ENCODE measurements at regions not wholly inside any gene's neighbourhood (a gene's known extent, or its start where the extent isn't known, plus 50 kb on each side); places are given as distances from the start of the nearest gene placed in this dataset.
"Not testable (repeated sequence)": the region's sequence is repeated elsewhere in the genome, so short reads cannot be mapped to it uniquely, and the experiment has no call there.

DNA sequence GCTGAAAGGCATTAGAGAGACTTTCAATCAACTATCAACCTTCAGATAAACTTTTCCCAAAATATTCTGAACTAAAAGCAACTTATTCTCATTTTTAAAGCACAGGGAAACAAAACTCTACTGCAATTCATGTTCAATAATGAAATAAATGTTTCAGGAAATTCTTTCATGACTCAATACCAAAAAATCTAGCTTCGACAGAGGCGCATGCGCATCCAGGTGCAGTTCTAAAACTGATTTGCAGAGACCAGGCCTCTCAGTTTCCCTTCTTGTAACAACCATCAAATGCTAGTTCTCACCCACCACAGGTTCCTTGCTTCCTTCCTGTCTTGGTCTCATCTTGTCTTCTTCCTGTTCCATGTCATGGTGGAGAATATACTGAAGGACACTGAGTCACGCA is 55.3 kb upstream of the NRBF2 start:
- DNase-seq, result no peak

DNA sequence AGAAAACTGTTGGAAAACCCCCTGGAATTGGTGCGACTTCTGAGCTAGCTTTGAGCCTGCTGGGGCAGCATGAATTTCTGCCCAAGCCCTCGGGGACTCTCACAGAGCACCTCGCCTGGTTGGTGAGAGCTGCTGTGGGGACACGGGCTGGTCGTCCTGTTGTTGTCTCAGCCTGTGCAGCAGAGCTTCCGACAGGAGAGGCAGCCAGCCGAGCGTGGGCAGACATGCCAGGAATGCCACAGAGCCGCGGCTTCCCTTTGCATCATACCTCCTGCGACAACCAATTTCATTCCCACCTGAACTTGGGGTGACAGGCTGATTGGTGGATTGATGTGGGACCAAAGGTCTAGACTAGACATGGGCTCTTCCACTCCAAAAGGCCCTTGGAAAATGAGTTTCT is 60.2 kb upstream of the NRBF2 start:
- no peak for DNase-seq

DNA sequence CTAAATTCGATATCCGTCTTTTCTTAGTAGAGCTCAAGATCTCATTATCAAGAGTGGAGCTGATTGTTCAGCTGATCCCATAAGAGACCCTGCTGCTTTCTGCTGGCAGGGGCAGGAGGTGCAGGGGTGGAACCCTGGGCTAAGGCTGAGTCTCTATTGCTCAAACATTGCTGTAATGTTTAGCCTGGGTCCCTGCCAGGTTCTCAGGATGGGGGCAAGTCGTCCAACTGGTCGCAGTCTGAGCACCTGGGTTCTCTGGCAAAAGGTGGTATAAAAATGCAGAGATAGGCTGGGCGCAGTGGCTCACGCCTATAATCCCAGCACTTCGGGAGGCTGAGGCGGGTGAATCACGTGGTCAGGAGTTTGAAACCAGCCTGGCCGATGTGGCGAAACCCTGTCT is 62.0 kb upstream of the NRBF2 start:
- no peak for DNase-seq

DNA sequence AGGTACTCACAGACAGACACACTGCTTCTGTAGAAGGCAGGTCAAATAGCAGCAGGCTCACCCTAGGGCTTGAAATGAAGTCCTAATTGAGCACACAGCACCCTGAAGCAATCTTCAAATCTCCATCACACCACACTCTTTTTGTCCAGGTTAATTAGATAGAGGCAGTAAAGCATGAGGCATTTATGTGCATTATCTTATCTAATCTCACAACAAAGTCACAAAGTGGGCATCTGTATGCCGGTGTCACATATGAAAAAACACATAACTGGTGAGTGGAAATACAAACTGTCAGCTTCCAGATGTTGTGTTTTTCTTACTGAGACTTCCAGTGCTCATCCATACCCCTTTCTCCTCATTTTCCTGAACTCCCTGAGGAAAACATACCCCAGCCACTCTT is 63.8 kb upstream of the NRBF2 start:
- no peak for DNase-seq

DNA sequence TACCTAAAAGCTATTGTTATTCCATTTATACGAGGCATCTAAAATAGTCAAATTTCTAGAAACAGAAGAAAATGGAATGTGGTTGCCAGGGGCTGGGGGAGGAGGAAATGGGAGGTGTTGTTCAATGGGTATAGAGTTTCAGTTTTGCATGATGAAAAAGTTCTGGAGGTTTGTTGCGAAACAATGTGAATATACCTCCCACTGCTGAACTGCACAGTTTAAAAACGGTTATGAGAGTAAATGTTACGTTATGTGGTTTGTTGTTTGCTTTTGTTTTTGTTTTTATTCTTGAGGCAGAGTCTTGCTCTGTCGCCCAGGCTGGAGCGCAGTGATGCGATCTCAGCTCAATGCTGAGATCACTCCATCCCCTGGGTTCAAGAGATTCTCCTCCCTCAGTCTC is 64.9 kb upstream of the NRBF2 start:
- DNase-seq, result no peak

DNA sequence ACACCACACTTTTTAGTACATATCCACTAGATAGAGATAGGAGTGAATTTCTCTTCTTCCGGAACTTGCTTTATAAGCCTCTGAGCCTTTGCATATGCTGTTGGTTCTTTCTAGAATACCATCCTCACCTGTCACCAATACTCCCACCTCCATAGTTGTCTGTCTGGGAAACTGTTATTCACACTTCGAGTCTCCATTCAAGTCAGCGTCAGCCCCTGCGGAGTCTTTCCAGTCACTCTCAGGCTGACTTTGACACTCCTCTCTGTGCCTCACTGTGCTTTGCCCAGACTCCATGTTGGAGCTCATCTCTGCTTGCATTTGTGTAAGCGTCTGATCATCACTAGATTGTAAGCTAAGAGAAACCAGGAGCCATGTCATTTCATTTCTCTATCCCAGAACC is 66.5 kb upstream of the NRBF2 start:
- DNase-seq, result no peak

GRCh38 chr10:63064706-63065105 is 68.4 kb upstream of the NRBF2 start:
- DNase-seq, result no peak

DNA sequence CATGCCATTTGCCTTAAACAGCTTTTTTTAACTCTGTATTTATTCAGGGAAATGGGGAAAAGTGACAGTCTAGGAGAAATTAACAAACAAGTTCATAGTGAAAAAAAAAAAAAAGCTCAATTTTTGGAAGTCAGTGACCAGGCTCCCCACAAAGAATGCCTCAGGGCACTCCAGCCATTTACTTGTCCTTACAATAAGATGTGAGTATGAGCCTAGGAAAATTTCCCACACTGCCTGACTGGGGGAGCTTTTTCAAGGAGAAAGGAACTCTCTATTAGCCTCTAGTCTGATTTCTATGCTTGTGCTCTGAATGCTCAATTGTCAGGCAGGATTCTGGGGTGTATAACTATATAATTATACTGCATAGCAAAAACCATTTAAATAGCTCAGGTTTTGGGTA is 74.9 kb upstream of the NRBF2 start:
- no peak for DNase-seq

GRCh38 chr10:63057509-63057908 is 75.6 kb upstream of the NRBF2 start:
- DNase-seq, result no peak

DNA sequence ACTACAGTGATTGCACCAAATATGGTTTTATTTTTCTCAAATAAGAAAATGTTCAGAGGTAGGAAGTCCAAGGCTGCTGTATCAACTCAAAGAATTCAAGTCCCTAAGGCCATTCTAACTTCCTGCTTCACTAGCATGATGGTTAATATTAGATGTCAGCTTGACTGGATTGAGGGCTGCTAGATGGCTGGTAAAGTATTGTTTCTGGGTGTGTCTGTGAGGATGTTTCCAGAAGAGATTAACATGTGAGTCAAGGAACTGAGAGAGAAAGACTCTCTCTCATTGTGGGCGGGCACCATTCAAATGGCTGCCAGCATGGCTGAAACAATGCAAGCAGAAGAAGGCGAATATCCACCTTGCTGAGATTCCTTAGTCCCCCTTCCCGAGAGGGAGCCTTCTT is 77.4 kb upstream of the NRBF2 start:
- no peak for DNase-seq

- no peak for DNase-seq
Observed at GRCh38 chr10:63054889-63055611, 78.1 kb upstream of the NRBF2 start.

- no peak for DNase-seq
Observed at GRCh38 chr10:63052083-63052482, 81.0 kb upstream of the NRBF2 start.

GRCh38 chr10:63042256-63042655 is 90.9 kb upstream of the NRBF2 start:
- DNase-seq, result no peak

- DNase-seq, result not testable (repeated sequence)
Observed at GRCh38 chr10:63033616-63034185, 99.4 kb upstream of the NRBF2 start.

DNA sequence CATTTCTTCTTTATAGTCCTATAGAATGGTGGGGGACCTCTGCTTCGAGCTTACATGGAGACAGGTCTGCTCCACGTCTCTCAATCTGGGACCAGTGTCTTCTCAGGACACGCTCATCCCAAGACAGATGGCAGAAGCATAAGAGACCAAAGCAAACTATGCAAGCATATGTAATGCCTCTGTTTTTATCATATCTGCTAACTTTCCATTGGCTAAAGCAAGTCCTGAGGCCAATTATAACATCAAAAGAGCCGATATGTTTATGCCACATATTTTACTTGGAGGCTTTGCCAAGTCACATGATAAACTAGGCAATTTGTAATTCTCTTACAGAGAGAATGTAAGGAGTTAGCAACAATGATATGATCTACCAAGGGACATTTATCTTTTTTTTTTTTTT is 102.6 kb upstream of the NRBF2 start:
- no peak for DNase-seq

GRCh38 chr10:63027531-63027930 is 105.6 kb upstream of the NRBF2 start:
- no peak for DNase-seq

DNA sequence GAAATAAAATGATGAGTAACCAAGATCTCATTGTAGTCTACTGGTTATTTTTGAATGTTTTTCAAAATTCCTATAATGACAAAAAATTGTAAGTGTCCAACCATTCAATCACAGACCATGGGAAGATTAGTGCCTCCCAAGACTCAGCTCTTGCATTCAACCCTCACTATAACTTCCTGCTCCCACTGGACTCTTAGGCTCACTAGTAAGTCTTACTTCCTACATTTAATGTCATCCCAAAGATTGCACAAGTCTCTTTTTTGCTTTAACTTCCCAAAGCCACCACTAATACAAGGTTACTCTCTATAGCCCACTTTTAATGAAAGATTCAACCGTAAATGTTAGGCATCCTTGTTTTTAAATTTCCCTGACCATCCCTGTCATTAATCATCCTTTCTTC is 111.9 kb upstream of the NRBF2 start:
- DNase-seq, result no peak

DNA sequence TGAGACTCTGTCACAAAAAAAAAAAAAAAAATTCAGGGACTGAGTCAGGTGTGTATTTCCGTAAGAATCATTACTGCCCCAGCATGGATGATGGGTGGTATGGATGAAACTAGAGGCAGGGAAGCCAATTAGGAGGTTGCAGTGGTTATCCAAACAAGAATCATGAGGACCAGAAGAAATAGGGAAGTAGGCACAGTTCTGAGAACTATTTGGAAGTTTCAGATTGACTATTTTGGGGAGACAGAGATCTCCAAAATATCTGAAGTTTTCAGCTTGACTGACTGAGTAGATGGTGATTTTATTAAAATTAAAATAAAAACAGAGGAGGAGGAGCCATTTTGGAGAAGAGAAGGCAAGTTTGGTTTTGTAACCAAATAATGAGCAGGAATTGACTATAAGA is 119.4 kb upstream of the NRBF2 start:
- no peak for DNase-seq

DNA sequence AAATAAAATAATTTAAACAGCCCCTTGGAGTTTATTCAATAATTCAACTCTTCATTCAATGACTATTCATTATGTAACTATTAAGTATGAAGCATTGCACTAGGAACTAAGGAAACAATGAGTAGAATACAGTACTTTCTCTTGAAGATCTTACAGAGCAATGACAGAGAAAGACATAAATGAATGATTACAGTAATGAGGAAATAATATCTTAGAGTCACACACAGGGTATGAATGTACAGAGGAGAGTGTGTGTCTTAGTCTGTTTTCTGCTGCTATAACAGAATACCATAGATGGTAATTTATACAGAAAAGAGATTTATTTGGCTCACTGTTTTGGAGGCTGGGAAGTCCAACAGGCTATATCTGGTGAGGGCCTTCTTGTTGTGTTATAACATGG is 120.5 kb upstream of the NRBF2 start:
- DNase-seq, result no peak

GRCh38 chr10:63010203-63010602 is 122.9 kb upstream of the NRBF2 start:
- no peak for DNase-seq

DNA sequence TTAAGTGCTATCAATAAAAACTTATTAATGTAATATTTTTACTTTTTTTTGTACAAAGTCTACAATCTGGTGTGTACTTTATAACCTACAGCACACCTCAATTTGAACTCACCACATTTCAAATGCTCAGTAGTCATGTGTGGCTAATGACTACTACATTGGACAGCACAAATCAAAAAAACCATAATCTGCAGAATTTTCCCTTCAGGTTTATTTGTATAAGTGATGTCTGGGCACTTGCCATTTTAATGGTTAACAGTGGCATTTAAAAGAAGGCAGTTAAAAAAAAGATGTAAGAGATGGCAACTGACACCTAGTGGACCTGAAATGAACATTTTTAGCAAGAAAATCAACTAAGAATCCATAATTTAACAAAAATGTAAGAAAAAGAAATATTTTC is 124.6 kb upstream of the NRBF2 start:
- DNase-seq, result no peak

GRCh38 chr10:63007112-63007511 is 126.0 kb upstream of the NRBF2 start:
- no peak for DNase-seq

DNA sequence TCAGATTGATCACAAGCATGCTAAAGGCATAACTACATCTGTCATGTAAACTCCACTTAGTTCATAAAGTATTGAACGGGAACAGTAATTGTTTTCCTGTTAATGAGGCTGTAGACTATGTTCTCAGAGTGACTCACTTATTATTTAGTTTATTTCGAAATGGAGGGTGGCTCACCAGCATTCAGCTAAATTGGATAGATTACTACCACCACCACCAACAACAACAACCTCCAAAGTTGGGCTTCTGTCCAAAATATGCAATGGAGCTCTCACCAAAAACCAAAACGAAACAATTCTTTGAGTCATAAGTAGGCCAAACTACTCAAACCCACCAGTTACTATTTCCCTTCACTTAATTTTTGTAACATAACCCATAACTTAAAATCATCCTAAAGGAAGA is 127.9 kb upstream of the NRBF2 start:
- no peak for DNase-seq

DNA sequence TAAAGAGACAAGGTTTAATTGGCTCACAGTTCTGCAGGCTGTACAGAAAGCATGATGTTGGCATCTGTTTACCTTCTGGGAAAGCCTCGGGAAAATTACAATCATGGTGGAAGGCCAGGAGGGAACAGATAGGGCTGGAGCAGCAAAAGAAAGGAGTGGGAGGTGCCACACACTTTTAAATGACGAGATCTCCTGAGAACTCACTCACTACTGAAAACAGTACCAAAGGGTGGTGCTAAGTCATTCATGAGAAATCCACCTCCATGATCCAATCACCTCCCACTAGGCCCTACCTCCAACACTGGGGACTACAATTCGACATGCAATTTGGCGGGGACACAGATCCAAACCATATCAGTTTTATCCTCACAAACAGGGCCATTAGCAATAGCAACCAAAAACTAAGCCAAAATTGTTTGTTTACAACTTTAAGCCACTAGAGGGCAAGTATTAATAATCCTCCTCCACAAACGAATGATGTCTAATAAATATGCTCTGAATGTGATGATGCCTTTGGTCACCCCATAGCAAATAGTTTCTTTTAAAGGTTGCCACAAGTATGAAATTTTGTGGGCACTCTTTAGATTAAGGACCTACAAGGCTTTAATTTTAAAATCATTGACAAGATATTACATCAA is 129.2 kb upstream of the NRBF2 start:
- no peak for DNase-seq

DNA sequence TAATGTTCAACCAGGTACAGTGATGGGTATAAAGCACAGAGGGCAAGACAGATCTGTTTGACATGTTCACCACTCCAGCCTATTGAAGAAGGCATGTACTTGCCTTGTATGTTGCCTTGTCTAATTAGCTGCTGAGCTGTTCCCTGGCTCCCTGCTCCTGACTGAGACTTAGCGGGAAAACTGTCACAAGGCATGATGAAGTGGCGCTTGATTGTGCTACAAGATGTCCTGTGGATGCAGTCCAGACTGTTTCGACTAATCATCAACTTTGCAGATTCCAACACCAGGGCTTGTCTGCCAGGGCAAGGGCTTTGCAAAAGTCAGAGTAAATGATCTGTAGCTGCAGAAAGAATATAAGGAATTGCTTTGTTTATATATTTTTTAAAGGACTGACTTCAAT is 136.2 kb upstream of the NRBF2 start:
- no peak for DNase-seq

Data from stimulated activated CD4-positive, alpha-beta T cell treated with anti-CD3 and anti-CD28 coated beads, Interleukin-2, amount 100 ng/mL, for 48 hours (primary cell).